ENCODE measurements at regions not wholly inside any gene's neighbourhood (a gene's known extent, or its start where the extent isn't known, plus 50 kb on each side); places are given as distances from the start of the nearest gene placed in this dataset.
"Not testable (repeated sequence)": the region's sequence is repeated elsewhere in the genome, so short reads cannot be mapped to it uniquely, and the experiment has no call there.

GRCh38 chr20:55528482-55528881, 476.8 kb downstream of the CBLN4 start:
- Histone ChIP-seq H2AFZ (ENCODE audit: low read depth, low read length) (no peak overlapping the region), H3K4me1 (ENCODE audit: insufficient read depth, low read length) (no peaks in the 10 kb centered on the region), H3K9me3 (ENCODE audit: low read length) (no peaks in the 10 kb centered on the region), H3K36me3 (ENCODE audit: insufficient read depth, low read length) (no peaks in the 10 kb centered on the region), H3K4me3 (ENCODE audit: low read length) (no peak overlapping the region), H3K27me3 (ENCODE audit: insufficient read depth, low read length) (no peaks in the 10 kb centered on the region)

DNA sequence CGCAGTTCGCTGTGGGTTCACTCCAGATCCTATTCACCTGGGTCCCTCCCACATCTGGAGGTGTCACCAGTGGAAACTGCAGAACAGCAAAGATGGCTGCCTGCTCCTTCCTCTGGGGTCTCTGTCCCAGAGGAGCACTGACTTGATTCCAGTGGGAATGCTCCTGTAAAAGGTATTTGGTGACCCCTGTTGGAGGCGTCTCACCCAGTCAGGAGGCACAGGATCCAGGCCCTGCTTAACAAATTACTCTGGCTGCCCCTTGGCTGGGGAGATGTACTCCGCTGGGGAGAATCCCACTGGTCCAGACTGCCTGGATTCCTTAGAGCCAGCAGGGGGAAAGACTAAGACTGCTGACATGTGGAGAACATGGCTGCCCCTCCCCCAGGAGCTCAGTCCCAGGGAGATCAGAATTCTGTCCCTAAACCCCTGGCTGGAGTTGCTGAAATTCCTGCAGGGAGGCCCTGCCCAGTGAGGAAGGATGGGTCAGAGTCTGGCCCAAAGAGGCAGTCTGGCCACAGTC, 483.0 kb downstream of the CBLN4 start:
- Histone ChIP-seq H3K36me3 (ENCODE audit: insufficient read depth, low read length) (no peaks in the 10 kb centered on the region), H3K4me3 (ENCODE audit: low read length) (no peak overlapping the region), H3K9me3 (ENCODE audit: low read length) (no peaks in the 10 kb centered on the region)

GRCh38 chr20:55517584-55517983, 487.7 kb downstream of the CBLN4 start:
- not testable (repeated sequence) for H3K4me3 ChIP-seq (ENCODE audit: low read length); H3K4me1 ChIP-seq (ENCODE audit: insufficient read depth, low read length); H2AFZ ChIP-seq (ENCODE audit: low read depth, low read length); H3K36me3 ChIP-seq (ENCODE audit: insufficient read depth, low read length); H3K27me3 ChIP-seq (ENCODE audit: insufficient read depth, low read length); H3K9me3 ChIP-seq (ENCODE audit: low read length)

More for the DNA sequence above, 483.0 kb downstream of the CBLN4 start:
- Histone ChIP-seq H3K4me1 (ENCODE audit: insufficient read depth, low read length) (no peaks in the 10 kb centered on the region), H2AFZ (ENCODE audit: low read depth, low read length) (no peak overlapping the region), H3K27me3 (ENCODE audit: insufficient read depth, low read length) (no peaks in the 10 kb centered on the region)

DNA sequence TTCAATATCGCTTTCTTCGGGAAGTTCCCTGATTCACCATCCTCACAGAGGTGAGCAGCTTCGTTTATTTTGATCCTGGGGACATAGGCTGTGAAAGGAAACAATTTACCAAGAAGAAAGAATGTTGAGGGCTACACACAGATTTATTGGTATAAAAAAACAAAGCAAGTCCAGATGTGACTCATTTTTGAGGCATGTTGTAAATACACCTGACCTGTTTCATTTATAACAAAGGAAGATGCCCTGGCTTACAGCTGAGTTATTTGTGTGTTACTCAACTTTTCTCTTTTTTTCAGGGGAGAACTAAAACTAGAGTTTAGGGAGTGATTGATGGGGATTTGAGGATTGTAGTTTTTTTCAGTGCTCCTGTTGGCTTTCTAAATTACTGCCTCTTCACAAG, 489.5 kb downstream of the CBLN4 start:
- Histone ChIP-seq H3K4me1 (ENCODE audit: insufficient read depth, low read length) (no peaks in the 10 kb centered on the region), H3K36me3 (ENCODE audit: insufficient read depth, low read length) (no peaks in the 10 kb centered on the region), H3K9me3 (ENCODE audit: low read length) (no peaks in the 10 kb centered on the region), H3K4me3 (ENCODE audit: low read length) (no peak overlapping the region), H2AFZ (ENCODE audit: low read depth, low read length) (no peak overlapping the region), H3K27me3 (ENCODE audit: insufficient read depth, low read length) (no peaks in the 10 kb centered on the region)

GRCh38 chr20:55514531-55514930, 490.8 kb downstream of the CBLN4 start:
- Histone ChIP-seq H3K36me3 (ENCODE audit: insufficient read depth, low read length) (no peaks in the 10 kb centered on the region), H3K9me3 (ENCODE audit: low read length) (no peaks in the 10 kb centered on the region), H3K4me3 (ENCODE audit: low read length) (no peak overlapping the region), H2AFZ (ENCODE audit: low read depth, low read length) (no peak overlapping the region), H3K27me3 (ENCODE audit: insufficient read depth, low read length) (no peaks in the 10 kb centered on the region), H3K4me1 (ENCODE audit: insufficient read depth, low read length) (no peaks in the 10 kb centered on the region)

DNA sequence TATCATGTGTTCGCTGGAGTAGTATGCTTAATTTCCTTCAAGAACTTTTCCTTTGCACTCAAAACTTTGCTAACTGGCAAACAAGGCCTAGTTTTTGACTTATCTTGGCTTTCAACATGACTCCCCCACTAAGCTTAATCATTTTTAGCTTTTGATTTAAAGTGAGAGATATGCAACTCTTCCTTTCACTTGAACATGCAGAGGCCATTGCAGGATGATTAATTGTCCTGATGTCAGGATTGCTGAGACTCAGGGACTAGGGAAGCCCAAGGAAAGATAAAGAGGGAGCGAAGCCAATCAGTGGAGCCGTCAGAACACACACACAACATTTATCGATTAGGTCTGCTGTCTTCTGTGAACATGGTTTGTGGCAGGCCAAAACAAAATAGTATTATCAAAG, 491.4 kb downstream of the CBLN4 start:
- Histone ChIP-seq H3K27me3 (ENCODE audit: insufficient read depth, low read length) (no peaks in the 10 kb centered on the region), H3K36me3 (ENCODE audit: insufficient read depth, low read length) (no peaks in the 10 kb centered on the region), H3K4me3 (ENCODE audit: low read length) (no peak overlapping the region), H2AFZ (ENCODE audit: low read depth, low read length) (no peak overlapping the region), H3K4me1 (ENCODE audit: insufficient read depth, low read length) (no peaks in the 10 kb centered on the region), H3K9me3 (ENCODE audit: low read length) (no peaks in the 10 kb centered on the region)

- Histone ChIP-seq H2AFZ (ENCODE audit: low read depth, low read length) (no peak overlapping the region), H3K4me3 (ENCODE audit: low read length) (no peak overlapping the region), H3K9me3 (ENCODE audit: low read length) (no peaks in the 10 kb centered on the region), H3K4me1 (ENCODE audit: insufficient read depth, low read length) (no peaks in the 10 kb centered on the region), H3K36me3 (ENCODE audit: insufficient read depth, low read length) (no peaks in the 10 kb centered on the region), H3K27me3 (ENCODE audit: insufficient read depth, low read length) (no peaks in the 10 kb centered on the region)
These were observed 505.2 kb downstream of the CBLN4 start for GRCh38 chr20:55500130-55500529.

DNA sequence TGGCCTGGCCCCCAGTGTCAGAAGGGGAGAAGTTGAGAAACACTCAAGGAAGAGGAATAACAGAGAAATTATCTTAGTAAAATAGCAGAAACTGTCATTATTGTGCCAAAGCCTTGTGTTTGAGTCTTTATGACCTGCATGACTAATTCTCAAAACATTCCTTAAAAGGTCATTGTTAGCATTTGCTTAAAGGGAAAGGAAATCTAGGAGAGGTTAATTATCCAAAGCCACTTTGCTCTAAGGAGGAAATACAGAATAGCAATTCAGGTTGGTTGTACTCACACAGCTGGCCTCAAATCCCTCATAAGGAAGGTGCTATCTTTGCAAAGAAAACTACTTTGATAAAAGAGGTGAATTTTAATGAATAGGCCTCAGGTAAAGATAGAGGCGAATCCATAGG, 516.7 kb downstream of the CBLN4 start:
- H3K36me3 ChIP-seq (ENCODE audit: insufficient read depth, low read length): no peaks in the 10 kb centered on the region
- H3K9me3 ChIP-seq (ENCODE audit: low read length): no peaks in the 10 kb centered on the region
- no peak overlapping the region for H3K4me3 ChIP-seq (ENCODE audit: low read length)
- H2AFZ ChIP-seq (ENCODE audit: low read depth, low read length): no peak overlapping the region
- H3K27me3 ChIP-seq (ENCODE audit: insufficient read depth, low read length): no peaks in the 10 kb centered on the region
- no peaks in the 10 kb centered on the region for H3K4me1 ChIP-seq (ENCODE audit: insufficient read depth, low read length)

DNA sequence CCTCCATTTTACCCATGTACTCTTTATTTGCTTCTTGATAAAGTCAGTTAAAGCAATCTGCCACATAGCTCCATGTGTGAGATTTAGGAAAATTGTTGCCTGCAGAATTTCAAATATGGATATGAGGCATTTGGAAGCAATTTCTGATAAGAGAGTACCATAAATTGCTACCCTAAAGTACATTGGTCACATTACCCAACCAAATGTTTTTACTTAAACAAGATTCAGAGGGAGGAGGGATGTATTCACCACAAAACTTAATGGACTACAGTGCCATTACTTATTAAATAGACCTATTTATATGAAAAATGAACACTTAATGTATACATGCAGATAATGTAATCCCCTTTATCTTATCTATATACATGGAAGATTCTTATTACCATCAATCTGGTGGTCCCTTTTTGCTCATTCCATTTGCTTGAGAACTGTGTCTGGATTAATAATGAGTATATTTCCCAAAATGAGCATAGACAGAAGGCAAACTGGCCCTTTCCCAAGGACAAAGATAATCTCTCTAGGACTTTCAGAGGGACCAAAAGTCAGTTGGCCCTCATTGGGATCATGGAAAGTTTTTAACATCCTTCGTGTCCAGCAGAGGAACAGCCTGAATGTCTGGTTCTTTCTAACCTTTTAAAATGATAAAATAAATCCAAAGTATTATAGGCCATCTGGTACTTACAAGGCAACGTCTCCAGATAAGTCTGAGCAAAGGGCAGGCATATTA, 526.4 kb downstream of the CBLN4 start:
- H2AFZ ChIP-seq (ENCODE audit: low read depth, low read length): no peak overlapping the region
- no peak overlapping the region for H3K4me3 ChIP-seq (ENCODE audit: low read length)
- no peaks in the 10 kb centered on the region for H3K9me3 ChIP-seq (ENCODE audit: low read length)
- H3K27me3 ChIP-seq (ENCODE audit: insufficient read depth, low read length): no peaks in the 10 kb centered on the region
- no peaks in the 10 kb centered on the region for H3K4me1 ChIP-seq (ENCODE audit: insufficient read depth, low read length)
- no peaks in the 10 kb centered on the region for H3K36me3 ChIP-seq (ENCODE audit: insufficient read depth, low read length)

DNA sequence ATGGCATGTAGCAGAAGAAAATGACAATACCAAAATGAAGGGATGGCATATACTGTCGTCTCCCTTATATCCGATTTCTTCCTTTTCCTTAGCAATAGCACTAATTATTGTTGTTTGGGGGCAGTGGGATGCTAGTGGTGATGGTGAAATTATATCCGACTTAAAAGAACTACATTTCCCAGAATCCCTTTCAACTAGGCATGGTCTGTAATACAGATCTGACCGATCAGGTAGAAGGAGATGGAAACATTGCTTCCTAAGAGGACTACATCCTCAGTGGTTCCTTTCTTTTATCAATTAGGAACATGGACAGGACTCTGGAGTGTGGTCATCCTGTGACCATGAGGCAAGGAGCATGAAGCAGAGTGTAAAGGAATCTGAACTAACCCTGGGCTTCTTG, 532.6 kb downstream of the CBLN4 start:
- Histone ChIP-seq H3K36me3 (ENCODE audit: insufficient read depth, low read length) (no peaks in the 10 kb centered on the region), H3K27me3 (ENCODE audit: insufficient read depth, low read length) (no peaks in the 10 kb centered on the region), H3K4me3 (ENCODE audit: low read length) (no peak overlapping the region), H3K9me3 (ENCODE audit: low read length) (no peaks in the 10 kb centered on the region), H2AFZ (ENCODE audit: low read depth, low read length) (no peak overlapping the region), H3K4me1 (ENCODE audit: insufficient read depth, low read length) (no peaks in the 10 kb centered on the region)

- H3K4me1 ChIP-seq (ENCODE audit: insufficient read depth, low read length): no peaks in the 10 kb centered on the region
- H3K9me3 ChIP-seq (ENCODE audit: low read length): no peaks in the 10 kb centered on the region
- no peaks in the 10 kb centered on the region for H3K27me3 ChIP-seq (ENCODE audit: insufficient read depth, low read length)
- H3K4me3 ChIP-seq (ENCODE audit: low read length): no peak overlapping the region
- H3K36me3 ChIP-seq (ENCODE audit: insufficient read depth, low read length): no peaks in the 10 kb centered on the region
- H2AFZ ChIP-seq (ENCODE audit: low read depth, low read length): no peak overlapping the region
These were observed 534.0 kb downstream of the CBLN4 start for GRCh38 chr20:55471052-55472006.

DNA sequence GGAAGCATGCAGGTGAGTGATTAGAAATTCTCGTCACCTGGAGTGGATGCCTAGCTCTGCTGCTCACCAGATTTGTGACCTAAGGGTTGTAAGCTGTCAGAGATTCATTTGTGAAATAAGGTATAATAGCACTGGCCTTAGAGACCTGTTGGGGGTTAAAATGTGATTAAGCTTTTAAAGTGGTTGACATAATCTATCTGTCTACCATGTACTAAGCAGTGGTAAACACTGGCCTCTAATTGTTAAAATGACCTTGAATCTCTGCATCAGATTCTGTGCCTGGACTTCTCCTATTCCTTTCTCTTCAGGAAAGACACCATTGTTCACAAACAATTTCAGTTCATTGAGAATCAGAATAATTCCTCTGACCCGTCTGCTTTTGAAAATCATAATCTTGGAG, 536.2 kb downstream of the CBLN4 start:
- Histone ChIP-seq H3K27me3 (ENCODE audit: insufficient read depth, low read length) (no peaks in the 10 kb centered on the region), H3K9me3 (ENCODE audit: low read length) (no peaks in the 10 kb centered on the region), H3K4me1 (ENCODE audit: insufficient read depth, low read length) (no peaks in the 10 kb centered on the region), H2AFZ (ENCODE audit: low read depth, low read length) (no peak overlapping the region), H3K4me3 (ENCODE audit: low read length) (no peak overlapping the region), H3K36me3 (ENCODE audit: insufficient read depth, low read length) (no peaks in the 10 kb centered on the region)

DNA sequence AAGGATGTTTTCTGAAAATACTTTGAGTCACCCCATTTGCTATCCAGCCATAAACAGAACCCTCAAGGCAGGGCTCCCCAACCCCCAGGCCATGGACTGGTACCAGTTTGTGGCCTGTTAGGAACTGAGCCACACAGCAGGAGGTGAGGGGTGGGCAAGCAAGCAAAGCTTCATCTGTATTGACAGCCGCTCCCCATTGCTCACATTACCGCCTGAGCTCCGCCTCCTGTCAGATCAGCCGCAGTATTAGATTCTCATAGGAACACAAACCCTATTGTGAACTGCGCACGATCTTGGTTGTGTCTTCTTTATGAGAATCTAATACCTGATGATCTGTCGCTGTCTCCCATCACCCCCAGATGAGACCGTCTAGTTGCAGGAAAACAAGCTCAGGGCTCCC, 543.8 kb downstream of the CBLN4 start:
- H3K27me3 ChIP-seq (ENCODE audit: insufficient read depth, low read length): no peaks in the 10 kb centered on the region
- no peaks in the 10 kb centered on the region for H3K9me3 ChIP-seq (ENCODE audit: low read length)
- no peak overlapping the region for H2AFZ ChIP-seq (ENCODE audit: low read depth, low read length)
- no peaks in the 10 kb centered on the region for H3K36me3 ChIP-seq (ENCODE audit: insufficient read depth, low read length)
- no peaks in the 10 kb centered on the region for H3K4me1 ChIP-seq (ENCODE audit: insufficient read depth, low read length)
- no peak overlapping the region for H3K4me3 ChIP-seq (ENCODE audit: low read length)
